ENCODE measurements at regions not wholly inside any gene's neighbourhood (a gene's known extent, or its start where the extent isn't known, plus 50 kb on each side); places are given as distances from the start of the nearest gene placed in this dataset.

GRCh38 chr5:164651546-164652275 lies 1146.3 kb downstream of the MAT2B start:
- TF ChIP-seq CTCF (IDR thresholded peaks at IDR 0.05) (no peak), GABPB1 (CRISPR knock-in tag; IDR thresholded peaks at IDR 0.05) (no peak), ZNF232 (CRISPR knock-in tag; IDR thresholded peaks at IDR 0.05) (no peak), TEAD1 (CRISPR knock-in tag; IDR thresholded peaks at IDR 0.05) (no peak), ZNF416 (CRISPR knock-in tag; IDR thresholded peaks at IDR 0.05) (no peak), SP1 (CRISPR knock-in tag; conservative IDR thresholded peaks at IDR 0.05) (no peak), SMAD3 (CRISPR knock-in tag; IDR thresholded peaks at IDR 0.05; ENCODE audit: borderline replicate concordance) (no peak), NR2C2 (CRISPR knock-in tag; IDR thresholded peaks at IDR 0.05) (no peak), ATF3 (CRISPR knock-in tag; conservative IDR thresholded peaks at IDR 0.05) (no peak)
- TF ChIP-seq, protein P1, sequence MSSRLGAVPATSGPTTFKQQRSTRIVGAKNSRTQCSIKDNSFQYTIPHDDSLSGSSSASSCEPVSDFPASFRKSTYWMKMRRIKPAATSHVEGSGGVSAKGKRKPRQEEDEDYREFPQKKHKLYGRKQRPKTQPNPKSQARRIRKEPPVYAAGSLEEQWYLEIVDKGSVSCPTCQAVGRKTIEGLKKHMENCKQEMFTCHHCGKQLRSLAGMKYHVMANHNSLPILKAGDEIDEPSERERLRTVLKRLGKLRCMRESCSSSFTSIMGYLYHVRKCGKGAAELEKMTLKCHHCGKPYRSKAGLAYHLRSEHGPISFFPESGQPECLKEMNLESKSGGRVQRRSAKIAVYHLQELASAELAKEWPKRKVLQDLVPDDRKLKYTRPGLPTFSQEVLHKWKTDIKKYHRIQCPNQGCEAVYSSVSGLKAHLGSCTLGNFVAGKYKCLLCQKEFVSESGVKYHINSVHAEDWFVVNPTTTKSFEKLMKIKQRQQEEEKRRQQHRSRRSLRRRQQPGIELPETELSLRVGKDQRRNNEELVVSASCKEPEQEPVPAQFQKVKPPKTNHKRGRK (CRISPR knock-in tag; IDR thresholded peaks at IDR 0.05; ENCODE audit: borderline replicate concordance) = no peak
